ENCODE measurements at regions not wholly inside any gene's neighbourhood (a gene's known extent, or its start where the extent isn't known, plus 50 kb on each side); places are given as distances from the start of the nearest gene placed in this dataset.
"Not testable (repeated sequence)": the region's sequence is repeated elsewhere in the genome, so short reads cannot be mapped to it uniquely, and the experiment has no call there.

GRCh38 chr3:103453152-103453551, 1018.3 kb downstream of the ZPLD1 start:
- no peak for DNase-seq (ENCODE audit: low spot score)

- no peak for DNase-seq (ENCODE audit: low spot score)
Observed at GRCh38 chr3:103459815-103460214, 1025.0 kb downstream of the ZPLD1 start.

GRCh38 chr3:103470498-103470897, 1035.7 kb downstream of the ZPLD1 start:
- DNase-seq (ENCODE audit: low spot score) = no peak

- no peak for DNase-seq (ENCODE audit: low spot score)
Observed at GRCh38 chr3:103494011-103494410, 1059.2 kb downstream of the ZPLD1 start.

- no peak for DNase-seq (ENCODE audit: low spot score)
Observed at GRCh38 chr3:103494512-103494911, 1059.7 kb downstream of the ZPLD1 start.

GRCh38 chr3:103495186-103495585, 1060.4 kb downstream of the ZPLD1 start:
- no peak for DNase-seq (ENCODE audit: low spot score)

GRCh38 chr3:103499132-103499900, 1064.5 kb downstream of the ZPLD1 start:
- DNase-seq (ENCODE audit: low spot score) = no peak

- no peak for DNase-seq (ENCODE audit: low spot score)
Observed at GRCh38 chr3:103499967-103500366, 1065.2 kb downstream of the ZPLD1 start.

GRCh38 chr3:103510760-103511159, 1075.9 kb downstream of the ZPLD1 start:
- no peak for DNase-seq (ENCODE audit: low spot score)

GRCh38 chr3:103511891-103512290, 1077.1 kb downstream of the ZPLD1 start:
- DNase-seq (ENCODE audit: low spot score) = no peak

GRCh38 chr3:103512595-103512994, 1077.8 kb downstream of the ZPLD1 start:
- DNase-seq (ENCODE audit: low spot score) = no peak

GRCh38 chr3:103513003-103513402, 1078.2 kb downstream of the ZPLD1 start:
- DNase-seq (ENCODE audit: low spot score) = no peak

GRCh38 chr3:103515116-103515515, 1080.3 kb downstream of the ZPLD1 start:
- DNase-seq (ENCODE audit: low spot score) = no peak

GRCh38 chr3:103516950-103517349, 1082.1 kb downstream of the ZPLD1 start:
- DNase-seq (ENCODE audit: low spot score) = no peak

- DNase-seq (ENCODE audit: low spot score) = not testable (repeated sequence)
Observed at GRCh38 chr3:103531327-103531726, 1096.5 kb downstream of the ZPLD1 start.

- no peak for DNase-seq (ENCODE audit: low spot score)
Observed at GRCh38 chr3:103532986-103533385, 1098.2 kb downstream of the ZPLD1 start.

GRCh38 chr3:103554451-103554850, 1119.6 kb downstream of the ZPLD1 start:
- no peak for DNase-seq (ENCODE audit: low spot score)

- not testable (repeated sequence) for DNase-seq (ENCODE audit: low spot score)
Observed at GRCh38 chr3:103564116-103564515, 1129.3 kb downstream of the ZPLD1 start.

GRCh38 chr3:103585809-103586208, 1151.0 kb downstream of the ZPLD1 start:
- DNase-seq (ENCODE audit: low spot score) = no peak

GRCh38 chr3:103589770-103590169, 1155.0 kb downstream of the ZPLD1 start:
- DNase-seq (ENCODE audit: low spot score) = no peak

- no peak for DNase-seq (ENCODE audit: low spot score)
Observed at GRCh38 chr3:103600844-103601243, 1166.0 kb downstream of the ZPLD1 start.

GRCh38 chr3:103601666-103602065, 1166.9 kb downstream of the ZPLD1 start:
- no peak for DNase-seq (ENCODE audit: low spot score)

GRCh38 chr3:103609472-103609871, 1174.7 kb downstream of the ZPLD1 start:
- DNase-seq (ENCODE audit: low spot score) = no peak
